C4-2B (cell line): ENCODE measurements at regions not wholly inside any gene's neighbourhood (a gene's known extent, or its start where the extent isn't known, plus 50 kb on each side); places are given as distances from the start of the nearest gene placed in this dataset.

Experiments
- CTCF ChIP-seq: fragments of 450-650 bp; conservative IDR thresholded peaks from 2 replicates; pipeline ENCODE4 v1.5.1; 2017; ENCODE audit warnings: mild to moderate bottlenecking
- ZFX ChIP-seq: fragments of 450-650 bp; IDR thresholded peaks from 2 replicates; pipeline ENCODE4 v1.6.1; 2017

DNA sequence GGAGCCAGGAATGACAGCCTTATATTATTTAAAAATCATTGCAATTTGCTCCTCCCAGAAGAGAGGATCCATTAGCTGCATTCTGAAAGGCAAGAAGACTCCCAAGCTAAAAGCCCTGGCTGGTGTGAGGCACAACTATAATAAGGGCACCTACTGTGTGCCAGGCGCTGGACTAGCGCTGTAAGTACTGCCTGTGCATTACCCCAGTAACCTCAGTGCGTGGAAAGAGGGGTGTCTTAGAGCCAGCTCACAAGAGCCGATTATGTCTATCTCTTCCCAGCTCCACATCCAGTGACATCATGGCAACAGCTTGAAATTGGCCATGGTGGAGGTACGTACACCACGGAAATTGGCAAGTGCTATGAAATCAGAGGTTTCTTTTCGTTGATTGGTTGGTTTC is 141.7 kb upstream of the IRF2BP2 start:
- no peak for TF ChIP-seq CTCF
- TF ChIP-seq ZFX: no peak
